IMR-90 (cell line): ENCODE measurements at regions not wholly inside any gene's neighbourhood (a gene's known extent, or its start where the extent isn't known, plus 50 kb on each side); places are given as distances from the start of the nearest gene placed in this dataset.

ENCODE experiments used
- BHLHE40 ChIP-seq: fragments of 150-350 bp; IDR thresholded peaks from 2 replicates; pipeline ENCODE4 v1.6.1; 2016; ENCODE audit warnings: mild to moderate bottlenecking, low read depth, low read length
- CEBPB ChIP-seq: IDR thresholded peaks from 2 replicates; pipeline ENCODE4 v1.6.1; 2012; ENCODE audit warnings: low read depth, low read length, improper control_type of control experiment
- MAZ ChIP-seq: IDR thresholded peaks from 2 replicates; pipeline ENCODE4 v1.6.1; 2012; ENCODE audit warnings: low read depth, mild to moderate bottlenecking, low read length, improper control_type of control experiment, moderate library complexity, borderline replicate concordance
- NFE2L2 ChIP-seq: fragments of 150-350 bp; IDR thresholded peaks from 2 replicates; pipeline ENCODE4 v1.6.1; 2016; ENCODE audit warnings: low read depth, mild to moderate bottlenecking, low read length
- POLR2A ChIP-seq: IDR thresholded peaks from 2 replicates; pipeline ENCODE4 v1.6.1; 2012; ENCODE audit warnings: mild to moderate bottlenecking, low read depth, low read length
- RAD21 ChIP-seq: IDR thresholded peaks from 2 replicates; pipeline ENCODE4 v1.6.1; 2012; ENCODE audit warnings: low read length, improper control_type of control experiment
- RFX5 ChIP-seq: IDR thresholded peaks from 2 replicates; pipeline ENCODE4 v1.8.0; 2012; ENCODE audit warnings: low read depth, mild to moderate bottlenecking, low read length, moderate library complexity
- SMC3 ChIP-seq: fragments of 150-350 bp; IDR thresholded peaks from 2 replicates; pipeline ENCODE4 v1.6.1; 2016; ENCODE audit warnings: low read depth, mild to moderate bottlenecking, antibody characterized with exemption, low read length, moderate library complexity
- TF ChIP-seq, protein P1 (sequence below): fragments of 150-350 bp; IDR thresholded peaks from 2 replicates; pipeline ENCODE4 v1.6.1; 2017; ENCODE audit warnings: mild to moderate bottlenecking, antibody characterized with exemption, low read length, low read depth
- TF ChIP-seq, protein P2 (sequence below): conservative IDR thresholded peaks from 2 replicates; pipeline ENCODE4 v1.5.1; 2012; ENCODE audit warnings: mild to moderate bottlenecking, low read depth, low read length, improper control_type of control experiment

DNA sequence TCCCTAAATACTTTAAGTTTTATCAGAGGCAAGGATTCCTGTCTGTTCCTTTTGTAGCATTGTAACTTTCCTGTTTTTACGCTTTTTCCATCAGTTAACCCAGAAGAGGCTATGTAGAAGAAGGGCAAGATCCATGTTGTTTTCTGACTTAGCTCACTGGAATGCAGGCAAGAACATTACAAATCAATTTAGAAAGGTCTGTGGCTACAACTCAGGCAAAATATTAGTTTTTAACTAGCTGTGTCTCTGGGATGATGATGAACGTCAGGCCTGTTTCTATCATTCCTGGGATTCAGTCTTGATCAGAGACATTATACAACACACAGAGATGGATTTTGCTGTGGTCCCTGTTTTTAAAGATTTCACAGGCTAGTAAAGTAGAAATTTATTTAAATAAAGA is 813.0 kb upstream of the POU3F4 start:
- no peak for TF ChIP-seq POLR2A
- TF ChIP-seq, protein P1, sequence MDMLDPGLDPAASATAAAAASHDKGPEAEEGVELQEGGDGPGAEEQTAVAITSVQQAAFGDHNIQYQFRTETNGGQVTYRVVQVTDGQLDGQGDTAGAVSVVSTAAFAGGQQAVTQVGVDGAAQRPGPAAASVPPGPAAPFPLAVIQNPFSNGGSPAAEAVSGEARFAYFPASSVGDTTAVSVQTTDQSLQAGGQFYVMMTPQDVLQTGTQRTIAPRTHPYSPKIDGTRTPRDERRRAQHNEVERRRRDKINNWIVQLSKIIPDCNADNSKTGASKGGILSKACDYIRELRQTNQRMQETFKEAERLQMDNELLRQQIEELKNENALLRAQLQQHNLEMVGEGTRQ = no peak
- TF ChIP-seq, protein P2, sequence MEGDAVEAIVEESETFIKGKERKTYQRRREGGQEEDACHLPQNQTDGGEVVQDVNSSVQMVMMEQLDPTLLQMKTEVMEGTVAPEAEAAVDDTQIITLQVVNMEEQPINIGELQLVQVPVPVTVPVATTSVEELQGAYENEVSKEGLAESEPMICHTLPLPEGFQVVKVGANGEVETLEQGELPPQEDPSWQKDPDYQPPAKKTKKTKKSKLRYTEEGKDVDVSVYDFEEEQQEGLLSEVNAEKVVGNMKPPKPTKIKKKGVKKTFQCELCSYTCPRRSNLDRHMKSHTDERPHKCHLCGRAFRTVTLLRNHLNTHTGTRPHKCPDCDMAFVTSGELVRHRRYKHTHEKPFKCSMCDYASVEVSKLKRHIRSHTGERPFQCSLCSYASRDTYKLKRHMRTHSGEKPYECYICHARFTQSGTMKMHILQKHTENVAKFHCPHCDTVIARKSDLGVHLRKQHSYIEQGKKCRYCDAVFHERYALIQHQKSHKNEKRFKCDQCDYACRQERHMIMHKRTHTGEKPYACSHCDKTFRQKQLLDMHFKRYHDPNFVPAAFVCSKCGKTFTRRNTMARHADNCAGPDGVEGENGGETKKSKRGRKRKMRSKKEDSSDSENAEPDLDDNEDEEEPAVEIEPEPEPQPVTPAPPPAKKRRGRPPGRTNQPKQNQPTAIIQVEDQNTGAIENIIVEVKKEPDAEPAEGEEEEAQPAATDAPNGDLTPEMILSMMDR = no peak
- no peak for TF ChIP-seq CEBPB
- no peak for TF ChIP-seq MAZ
- TF ChIP-seq RAD21 = no peak
- TF ChIP-seq BHLHE40 = no peak
- no peak for TF ChIP-seq RFX5
- TF ChIP-seq NFE2L2 = no peak
- no peak for TF ChIP-seq SMC3
